ENCODE measurements at regions not wholly inside any gene's neighbourhood (a gene's known extent, or its start where the extent isn't known, plus 50 kb on each side); places are given as distances from the start of the nearest gene placed in this dataset.

DNA sequence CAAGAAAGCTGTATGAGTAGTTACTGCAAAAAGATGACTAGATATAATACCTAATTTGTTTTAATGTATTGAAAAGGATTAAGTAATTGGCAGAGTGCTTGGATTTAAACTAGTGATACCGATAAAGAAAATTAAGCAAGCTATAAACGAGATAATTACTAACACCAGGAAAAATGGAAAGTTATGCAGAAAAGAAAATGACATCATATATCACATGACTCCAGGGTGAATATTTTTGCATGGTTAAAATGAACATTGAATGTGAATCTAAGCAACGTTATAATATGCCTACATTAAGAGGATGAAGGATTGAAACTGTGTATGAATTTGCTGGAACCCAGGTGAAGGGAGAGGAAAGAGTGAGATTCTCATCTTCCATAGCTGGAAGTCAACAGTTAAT lies 644.4 kb downstream of the ADGRL2 start:
- CTCF ChIA-PET: no interaction called here

DNA sequence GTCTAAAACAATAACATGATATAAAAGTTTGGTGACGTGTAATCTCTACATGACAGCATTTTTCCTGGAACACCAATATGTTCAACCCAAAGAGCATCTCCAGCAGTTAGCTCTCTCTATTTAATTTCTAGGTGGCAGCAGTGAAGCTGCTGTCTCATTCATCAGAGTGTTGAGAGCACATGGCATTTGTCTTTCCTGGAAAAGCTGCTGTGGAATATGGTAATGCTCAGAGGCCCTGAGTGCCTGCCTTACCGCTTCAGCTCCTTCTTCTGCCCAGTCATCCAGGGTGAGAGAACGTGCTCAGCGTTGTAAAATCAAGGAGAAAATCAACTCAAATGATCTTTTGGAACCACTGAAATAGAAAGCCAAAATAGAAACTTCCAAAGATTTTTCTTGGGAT lies 640.7 kb downstream of the ADGRL2 start:
- Mint-ChIP-seq H3K36me3 (no peaks in the 10 kb centered on the region), H3K27me3 (ENCODE audit: low read depth) (no peaks in the 10 kb centered on the region), H3K9me3 (no peaks in the 10 kb centered on the region), H3K4me1 (no peaks in the 10 kb centered on the region), H3K4me3 (no peak overlapping the region), H3K27ac (no peak overlapping the region)
- ATAC-seq (no peak), DNase-seq (ENCODE audit: low spot score) (no peak)
- TF ChIP-seq ATF1 (CRISPR knock-in tag; IDR thresholded peaks at IDR 0.05): no peak
- TF ChIP-seq, protein P1, sequence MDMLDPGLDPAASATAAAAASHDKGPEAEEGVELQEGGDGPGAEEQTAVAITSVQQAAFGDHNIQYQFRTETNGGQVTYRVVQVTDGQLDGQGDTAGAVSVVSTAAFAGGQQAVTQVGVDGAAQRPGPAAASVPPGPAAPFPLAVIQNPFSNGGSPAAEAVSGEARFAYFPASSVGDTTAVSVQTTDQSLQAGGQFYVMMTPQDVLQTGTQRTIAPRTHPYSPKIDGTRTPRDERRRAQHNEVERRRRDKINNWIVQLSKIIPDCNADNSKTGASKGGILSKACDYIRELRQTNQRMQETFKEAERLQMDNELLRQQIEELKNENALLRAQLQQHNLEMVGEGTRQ (CRISPR knock-in tag; IDR thresholded peaks at IDR 0.05): no peak
- TF ChIP-seq, protein P2, sequence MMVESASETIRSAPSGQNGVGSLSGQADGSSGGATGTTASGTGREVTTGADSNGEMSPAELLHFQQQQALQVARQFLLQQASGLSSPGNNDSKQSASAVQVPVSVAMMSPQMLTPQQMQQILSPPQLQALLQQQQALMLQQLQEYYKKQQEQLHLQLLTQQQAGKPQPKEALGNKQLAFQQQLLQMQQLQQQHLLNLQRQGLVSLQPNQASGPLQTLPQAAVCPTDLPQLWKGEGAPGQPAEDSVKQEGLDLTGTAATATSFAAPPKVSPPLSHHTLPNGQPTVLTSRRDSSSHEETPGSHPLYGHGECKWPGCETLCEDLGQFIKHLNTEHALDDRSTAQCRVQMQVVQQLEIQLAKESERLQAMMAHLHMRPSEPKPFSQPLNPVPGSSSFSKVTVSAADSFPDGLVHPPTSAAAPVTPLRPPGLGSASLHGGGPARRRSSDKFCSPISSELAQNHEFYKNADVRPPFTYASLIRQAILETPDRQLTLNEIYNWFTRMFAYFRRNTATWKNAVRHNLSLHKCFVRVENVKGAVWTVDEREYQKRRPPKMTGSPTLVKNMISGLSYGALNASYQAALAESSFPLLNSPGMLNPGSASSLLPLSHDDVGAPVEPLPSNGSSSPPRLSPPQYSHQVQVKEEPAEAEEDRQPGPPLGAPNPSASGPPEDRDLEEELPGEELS (CRISPR knock-in tag; IDR thresholded peaks at IDR 0.05): no peak
- TF ChIP-seq, protein P3, sequence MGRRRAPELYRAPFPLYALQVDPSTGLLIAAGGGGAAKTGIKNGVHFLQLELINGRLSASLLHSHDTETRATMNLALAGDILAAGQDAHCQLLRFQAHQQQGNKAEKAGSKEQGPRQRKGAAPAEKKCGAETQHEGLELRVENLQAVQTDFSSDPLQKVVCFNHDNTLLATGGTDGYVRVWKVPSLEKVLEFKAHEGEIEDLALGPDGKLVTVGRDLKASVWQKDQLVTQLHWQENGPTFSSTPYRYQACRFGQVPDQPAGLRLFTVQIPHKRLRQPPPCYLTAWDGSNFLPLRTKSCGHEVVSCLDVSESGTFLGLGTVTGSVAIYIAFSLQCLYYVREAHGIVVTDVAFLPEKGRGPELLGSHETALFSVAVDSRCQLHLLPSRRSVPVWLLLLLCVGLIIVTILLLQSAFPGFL (CRISPR knock-in tag; IDR thresholded peaks at IDR 0.05; ENCODE audit: borderline replicate concordance): no peak
- TF ChIP-seq IRF2 (CRISPR knock-in tag; IDR thresholded peaks at IDR 0.05; ENCODE audit: borderline replicate concordance, low read depth): no peak
- TF ChIP-seq, protein P4, sequence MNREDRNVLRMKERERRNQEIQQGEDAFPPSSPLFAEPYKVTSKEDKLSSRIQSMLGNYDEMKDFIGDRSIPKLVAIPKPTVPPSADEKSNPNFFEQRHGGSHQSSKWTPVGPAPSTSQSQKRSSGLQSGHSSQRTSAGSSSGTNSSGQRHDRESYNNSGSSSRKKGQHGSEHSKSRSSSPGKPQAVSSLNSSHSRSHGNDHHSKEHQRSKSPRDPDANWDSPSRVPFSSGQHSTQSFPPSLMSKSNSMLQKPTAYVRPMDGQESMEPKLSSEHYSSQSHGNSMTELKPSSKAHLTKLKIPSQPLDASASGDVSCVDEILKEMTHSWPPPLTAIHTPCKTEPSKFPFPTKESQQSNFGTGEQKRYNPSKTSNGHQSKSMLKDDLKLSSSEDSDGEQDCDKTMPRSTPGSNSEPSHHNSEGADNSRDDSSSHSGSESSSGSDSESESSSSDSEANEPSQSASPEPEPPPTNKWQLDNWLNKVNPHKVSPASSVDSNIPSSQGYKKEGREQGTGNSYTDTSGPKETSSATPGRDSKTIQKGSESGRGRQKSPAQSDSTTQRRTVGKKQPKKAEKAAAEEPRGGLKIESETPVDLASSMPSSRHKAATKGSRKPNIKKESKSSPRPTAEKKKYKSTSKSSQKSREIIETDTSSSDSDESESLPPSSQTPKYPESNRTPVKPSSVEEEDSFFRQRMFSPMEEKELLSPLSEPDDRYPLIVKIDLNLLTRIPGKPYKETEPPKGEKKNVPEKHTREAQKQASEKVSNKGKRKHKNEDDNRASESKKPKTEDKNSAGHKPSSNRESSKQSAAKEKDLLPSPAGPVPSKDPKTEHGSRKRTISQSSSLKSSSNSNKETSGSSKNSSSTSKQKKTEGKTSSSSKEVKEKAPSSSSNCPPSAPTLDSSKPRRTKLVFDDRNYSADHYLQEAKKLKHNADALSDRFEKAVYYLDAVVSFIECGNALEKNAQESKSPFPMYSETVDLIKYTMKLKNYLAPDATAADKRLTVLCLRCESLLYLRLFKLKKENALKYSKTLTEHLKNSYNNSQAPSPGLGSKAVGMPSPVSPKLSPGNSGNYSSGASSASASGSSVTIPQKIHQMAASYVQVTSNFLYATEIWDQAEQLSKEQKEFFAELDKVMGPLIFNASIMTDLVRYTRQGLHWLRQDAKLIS (CRISPR knock-in tag; IDR thresholded peaks at IDR 0.05; ENCODE audit: borderline replicate concordance): no peak
- no peak for TF ChIP-seq TP53 (CRISPR knock-in tag; IDR thresholded peaks at IDR 0.05)
- TF ChIP-seq, protein P5, sequence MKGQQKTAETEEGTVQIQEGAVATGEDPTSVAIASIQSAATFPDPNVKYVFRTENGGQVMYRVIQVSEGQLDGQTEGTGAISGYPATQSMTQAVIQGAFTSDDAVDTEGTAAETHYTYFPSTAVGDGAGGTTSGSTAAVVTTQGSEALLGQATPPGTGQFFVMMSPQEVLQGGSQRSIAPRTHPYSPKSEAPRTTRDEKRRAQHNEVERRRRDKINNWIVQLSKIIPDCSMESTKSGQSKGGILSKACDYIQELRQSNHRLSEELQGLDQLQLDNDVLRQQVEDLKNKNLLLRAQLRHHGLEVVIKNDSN (CRISPR knock-in tag; IDR thresholded peaks at IDR 0.05): no peak
- TF ChIP-seq ZNF423 (CRISPR knock-in tag; IDR thresholded peaks at IDR 0.05): no peak
- no peak for TF ChIP-seq CBFB (CRISPR knock-in tag; IDR thresholded peaks at IDR 0.05; ENCODE audit: low read depth)
- ChIA-PET POLR2A (no interaction called here), CTCF (interaction anchor here (1.4 kb wide), 1 partner anchor 10 kb away, joined by 4 read pairs; no protein-coding TSS in a partner anchor)

More for the DNA sequence above, 644.4 kb downstream of the ADGRL2 start:
- DNase-seq (ENCODE audit: low spot score) (no peak), ATAC-seq (no peak)
- Mint-ChIP-seq H3K4me3 (no peak overlapping the region), H3K27me3 (ENCODE audit: low read depth) (no peaks in the 10 kb centered on the region), H3K4me1 (peaks cover 6% of the 10 kb centered on the region; the same call in 1 of the 2 replicates), H3K9me3 (no peaks in the 10 kb centered on the region), H3K36me3 (no peaks in the 10 kb centered on the region), H3K27ac (no peak overlapping the region)
- TF ChIP-seq SOX15 (CRISPR knock-in tag; IDR thresholded peaks at IDR 0.05): no peak
- TF ChIP-seq NR2C2 (CRISPR knock-in tag; IDR thresholded peaks at IDR 0.05): no peak
- TF ChIP-seq, protein P6, sequence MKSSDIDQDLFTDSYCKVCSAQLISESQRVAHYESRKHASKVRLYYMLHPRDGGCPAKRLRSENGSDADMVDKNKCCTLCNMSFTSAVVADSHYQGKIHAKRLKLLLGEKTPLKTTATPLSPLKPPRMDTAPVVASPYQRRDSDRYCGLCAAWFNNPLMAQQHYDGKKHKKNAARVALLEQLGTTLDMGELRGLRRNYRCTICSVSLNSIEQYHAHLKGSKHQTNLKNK (CRISPR knock-in tag; IDR thresholded peaks at IDR 0.05): no peak
- TF ChIP-seq, protein P7, sequence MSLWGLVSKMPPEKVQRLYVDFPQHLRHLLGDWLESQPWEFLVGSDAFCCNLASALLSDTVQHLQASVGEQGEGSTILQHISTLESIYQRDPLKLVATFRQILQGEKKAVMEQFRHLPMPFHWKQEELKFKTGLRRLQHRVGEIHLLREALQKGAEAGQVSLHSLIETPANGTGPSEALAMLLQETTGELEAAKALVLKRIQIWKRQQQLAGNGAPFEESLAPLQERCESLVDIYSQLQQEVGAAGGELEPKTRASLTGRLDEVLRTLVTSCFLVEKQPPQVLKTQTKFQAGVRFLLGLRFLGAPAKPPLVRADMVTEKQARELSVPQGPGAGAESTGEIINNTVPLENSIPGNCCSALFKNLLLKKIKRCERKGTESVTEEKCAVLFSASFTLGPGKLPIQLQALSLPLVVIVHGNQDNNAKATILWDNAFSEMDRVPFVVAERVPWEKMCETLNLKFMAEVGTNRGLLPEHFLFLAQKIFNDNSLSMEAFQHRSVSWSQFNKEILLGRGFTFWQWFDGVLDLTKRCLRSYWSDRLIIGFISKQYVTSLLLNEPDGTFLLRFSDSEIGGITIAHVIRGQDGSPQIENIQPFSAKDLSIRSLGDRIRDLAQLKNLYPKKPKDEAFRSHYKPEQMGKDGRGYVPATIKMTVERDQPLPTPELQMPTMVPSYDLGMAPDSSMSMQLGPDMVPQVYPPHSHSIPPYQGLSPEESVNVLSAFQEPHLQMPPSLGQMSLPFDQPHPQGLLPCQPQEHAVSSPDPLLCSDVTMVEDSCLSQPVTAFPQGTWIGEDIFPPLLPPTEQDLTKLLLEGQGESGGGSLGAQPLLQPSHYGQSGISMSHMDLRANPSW (CRISPR knock-in tag; conservative IDR thresholded peaks at IDR 0.05; ENCODE audit: low read depth): no peak
- TF ChIP-seq, protein P8, sequence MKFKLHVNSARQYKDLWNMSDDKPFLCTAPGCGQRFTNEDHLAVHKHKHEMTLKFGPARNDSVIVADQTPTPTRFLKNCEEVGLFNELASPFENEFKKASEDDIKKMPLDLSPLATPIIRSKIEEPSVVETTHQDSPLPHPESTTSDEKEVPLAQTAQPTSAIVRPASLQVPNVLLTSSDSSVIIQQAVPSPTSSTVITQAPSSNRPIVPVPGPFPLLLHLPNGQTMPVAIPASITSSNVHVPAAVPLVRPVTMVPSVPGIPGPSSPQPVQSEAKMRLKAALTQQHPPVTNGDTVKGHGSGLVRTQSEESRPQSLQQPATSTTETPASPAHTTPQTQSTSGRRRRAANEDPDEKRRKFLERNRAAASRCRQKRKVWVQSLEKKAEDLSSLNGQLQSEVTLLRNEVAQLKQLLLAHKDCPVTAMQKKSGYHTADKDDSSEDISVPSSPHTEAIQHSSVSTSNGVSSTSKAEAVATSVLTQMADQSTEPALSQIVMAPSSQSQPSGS (CRISPR knock-in tag; IDR thresholded peaks at IDR 0.05; ENCODE audit: borderline replicate concordance, low read depth): no peak
- TF ChIP-seq ZNF138 (CRISPR knock-in tag; conservative IDR thresholded peaks at IDR 0.05): no peak
- no peak for TF ChIP-seq ELF4 (CRISPR knock-in tag; IDR thresholded peaks at IDR 0.05; ENCODE audit: low read depth)
- TF ChIP-seq OVOL2 (CRISPR knock-in tag; IDR thresholded peaks at IDR 0.05; ENCODE audit: borderline replicate concordance): no peak
- TF ChIP-seq, protein P9, sequence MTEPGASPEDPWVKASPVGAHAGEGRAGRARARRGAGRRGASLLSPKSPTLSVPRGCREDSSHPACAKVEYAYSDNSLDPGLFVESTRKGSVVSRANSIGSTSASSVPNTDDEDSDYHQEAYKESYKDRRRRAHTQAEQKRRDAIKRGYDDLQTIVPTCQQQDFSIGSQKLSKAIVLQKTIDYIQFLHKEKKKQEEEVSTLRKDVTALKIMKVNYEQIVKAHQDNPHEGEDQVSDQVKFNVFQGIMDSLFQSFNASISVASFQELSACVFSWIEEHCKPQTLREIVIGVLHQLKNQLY (CRISPR knock-in tag; IDR thresholded peaks at IDR 0.05): no peak
- POLR2A ChIA-PET: no interaction called here
